Pancreas (tissue), 10 donors: ENCODE measurements at regions not wholly inside any gene's neighbourhood (a gene's known extent, or its start where the extent isn't known, plus 50 kb on each side); places are given as distances from the start of the nearest gene placed in this dataset.

ENCODE experiments used
- ATAC-seq, 4 donors: fragments of 200-7000 bp; cut with Tn5 transposase; one replicate each; pipeline versions ENCODE4 v1.8.0 to v1.9.1; 2020; ENCODE audit warnings: mild to moderate bottlenecking in 4 of 4, moderate library complexity in 4 of 4
- DNase-seq, 6 donors: peaks; one replicate each; pipeline ENCODE4 v3.0.0-alpha.2; 2020
- FAIRE-seq: peaks from 2 replicates; lab custom pipeline; 2012; peaks lifted over from hg19 to GRCh38; lab: Jason Lieb, UNC
- H3K27ac ChIP-seq, 4 donors: fragments of 200-600 bp; sonication (generic); 1 replicate in 3 of 4; 2 replicates in 1 of 4; pipeline versions ENCODE4 v1.5.0 to v1.8.0; 2020
- H3K27me3 ChIP-seq, 4 donors: fragments of 200-600 bp; one replicate each; pipeline ENCODE4 v1.8.0; 2021
- H3K36me3 ChIP-seq, 3 donors: fragments of 200-600 bp; sonication (generic) in 1 of 3; one replicate each; pipeline versions ENCODE4 v1.5.0 to v1.8.0; 2020 to 2021
- H3K4me1 ChIP-seq, 3 donors: fragments of 200-600 bp; one replicate each; pipeline ENCODE4 v1.8.0; 2021
- H3K4me3 ChIP-seq, 4 donors: fragments of 200-600 bp; sonication (generic) in 2 of 4; one replicate each; pipeline versions ENCODE4 v1.5.0 to v1.8.0; 2020 to 2021
- H3K9me3 ChIP-seq, 4 donors: fragments of 200-600 bp; one replicate each; pipeline ENCODE4 v1.8.0; 2021
- WGBS, 2 donors: extraction: QIAGEN DNeasy Blood & Tissue Kit; methylation state at CpG; one replicate each; pipeline ENCODE4 v1.1.7; 2013; 5-methylcytosine and 5-hydroxymethylcytosine counted together
- intact Hi-C, 3 donors: fragments of 100-400 bp; cut with DNase I; formaldehyde crosslinking; loops; one replicate each; pipeline versions ENCODE4 v1.11.1 to v1.14.2; 2022
- TF ChIP-seq, protein P1 (sequence below), 4 donors: fragments of 200-600 bp; sonication (generic) in 3 of 4; IDR thresholded peaks; one replicate each; pipeline versions ENCODE4 v1.5.0 to v1.8.0; 2021; ENCODE audit warnings: antibody characterized with exemption in 4 of 4
- donor health status: healthy with polysubstance abuse.
- donor health status: DM: no; HTN: no; CAD: no; lungs with moderate emphysema.
- donor health status: DM: no; HTN: no; CAD: no.
- donor health status: control.
- donor health status: control.
- donor health status: Bipolar disorder and iron deficiency.
- donor health status: DM: yes; HTN: yes; CAD: no.
- donor health status: DM: no; HTN: no; CAD: no.
- donor health status: DM: no; HTN: no; CAD: no.
- donor health status: DM: yes; HTN: yes; CAD: no.

DNA sequence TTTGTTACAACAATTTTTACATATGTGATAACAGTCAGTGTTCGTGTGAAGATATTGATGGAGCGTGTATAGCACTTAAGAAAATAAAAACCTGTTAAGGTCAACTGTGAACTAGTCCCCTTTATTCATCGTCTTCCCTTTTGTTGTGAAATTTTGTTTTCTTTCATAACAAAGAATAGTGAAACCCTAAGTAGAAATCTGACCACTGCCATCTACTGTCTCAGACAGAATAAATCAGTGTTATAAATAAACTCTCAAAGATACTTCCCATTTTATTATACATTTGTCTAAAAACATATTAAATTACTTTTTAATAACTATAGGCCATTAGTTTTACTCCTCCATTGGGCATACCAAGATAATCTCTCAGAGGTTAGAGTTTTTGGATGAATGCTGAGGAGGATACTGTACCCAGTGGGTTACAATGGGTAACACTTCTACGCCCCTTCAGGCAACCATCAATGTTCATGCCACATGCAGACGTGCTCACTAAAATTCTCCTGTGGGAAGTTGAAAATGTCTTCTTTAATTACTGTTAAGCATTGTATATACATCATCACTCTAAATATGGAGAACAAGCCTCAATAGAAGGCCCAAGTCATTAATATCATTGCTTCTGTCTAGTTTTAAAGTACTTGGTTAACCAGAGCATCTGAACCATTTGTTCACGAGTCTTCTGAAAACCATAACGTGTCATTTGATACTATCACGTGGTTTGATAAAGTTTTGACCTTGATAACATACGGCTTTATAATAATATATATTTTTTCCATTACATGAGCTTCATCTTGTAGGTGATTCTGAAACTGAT, 171.2 kb downstream of the TMA16 start:
- Histone ChIP-seq H3K4me1 (no peaks in the 10 kb centered on the region), H3K27me3 (no peaks in the 10 kb centered on the region), H3K9me3 (no peaks in the 10 kb centered on the region), H3K4me3 (no peak overlapping the region), H3K36me3 (no peaks in the 10 kb centered on the region), H3K27ac (no peak overlapping the region)
- DNase-seq (no peak), FAIRE-seq (no peak), ATAC-seq (peak in 2 of 4 donors; percentile 54 to 66)
- WGBS, 2 donors = 50 to 70% methylated on average over 9 of the region's 9 CpGs
- intact Hi-C loops = no loop called here
- TF ChIP-seq, protein P1, sequence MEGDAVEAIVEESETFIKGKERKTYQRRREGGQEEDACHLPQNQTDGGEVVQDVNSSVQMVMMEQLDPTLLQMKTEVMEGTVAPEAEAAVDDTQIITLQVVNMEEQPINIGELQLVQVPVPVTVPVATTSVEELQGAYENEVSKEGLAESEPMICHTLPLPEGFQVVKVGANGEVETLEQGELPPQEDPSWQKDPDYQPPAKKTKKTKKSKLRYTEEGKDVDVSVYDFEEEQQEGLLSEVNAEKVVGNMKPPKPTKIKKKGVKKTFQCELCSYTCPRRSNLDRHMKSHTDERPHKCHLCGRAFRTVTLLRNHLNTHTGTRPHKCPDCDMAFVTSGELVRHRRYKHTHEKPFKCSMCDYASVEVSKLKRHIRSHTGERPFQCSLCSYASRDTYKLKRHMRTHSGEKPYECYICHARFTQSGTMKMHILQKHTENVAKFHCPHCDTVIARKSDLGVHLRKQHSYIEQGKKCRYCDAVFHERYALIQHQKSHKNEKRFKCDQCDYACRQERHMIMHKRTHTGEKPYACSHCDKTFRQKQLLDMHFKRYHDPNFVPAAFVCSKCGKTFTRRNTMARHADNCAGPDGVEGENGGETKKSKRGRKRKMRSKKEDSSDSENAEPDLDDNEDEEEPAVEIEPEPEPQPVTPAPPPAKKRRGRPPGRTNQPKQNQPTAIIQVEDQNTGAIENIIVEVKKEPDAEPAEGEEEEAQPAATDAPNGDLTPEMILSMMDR (IDR thresholded peaks at IDR 0.05) = no peak

DNA sequence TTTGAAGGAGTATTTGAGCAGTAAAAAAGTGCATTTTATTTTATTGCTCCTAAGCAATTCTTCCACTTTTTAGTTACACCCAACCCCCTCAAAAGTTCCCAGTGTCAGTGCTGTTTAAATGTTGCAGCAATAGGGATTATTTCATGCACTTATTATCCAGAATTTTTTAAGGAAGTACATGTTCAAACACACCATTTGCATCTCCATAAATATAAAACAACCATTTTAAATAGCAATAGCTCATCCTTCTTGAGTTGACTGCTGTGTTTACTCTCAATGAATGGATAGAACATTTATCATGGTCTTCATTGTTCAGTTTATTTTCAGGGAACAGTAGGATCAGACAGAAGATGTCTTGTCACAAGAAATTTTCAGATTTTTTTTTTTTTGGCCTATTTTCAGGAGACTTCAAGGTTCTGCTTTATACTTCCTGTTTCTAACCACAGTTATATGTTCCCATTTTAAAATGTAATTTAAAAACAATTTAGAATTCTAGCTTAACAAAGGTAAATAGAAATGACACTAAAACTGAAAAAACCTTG, 171.9 kb downstream of the TMA16 start:
- DNase-seq = no peak
- no peaks in the 10 kb centered on the region for H3K4me1 ChIP-seq
- no peak overlapping the region for H3K27ac ChIP-seq
- H3K36me3 ChIP-seq = no peaks in the 10 kb centered on the region
- peak in 2 of 4 donors; percentile 26 to 40 for ATAC-seq
- H3K4me3 ChIP-seq = no peak overlapping the region
- no peak for FAIRE-seq
- intact Hi-C loops = no loop called here
- H3K9me3 ChIP-seq = no peaks in the 10 kb centered on the region
- TF ChIP-seq, protein P1 (IDR thresholded peaks at IDR 0.05) = no peak
- no peaks in the 10 kb centered on the region for H3K27me3 ChIP-seq

DNA sequence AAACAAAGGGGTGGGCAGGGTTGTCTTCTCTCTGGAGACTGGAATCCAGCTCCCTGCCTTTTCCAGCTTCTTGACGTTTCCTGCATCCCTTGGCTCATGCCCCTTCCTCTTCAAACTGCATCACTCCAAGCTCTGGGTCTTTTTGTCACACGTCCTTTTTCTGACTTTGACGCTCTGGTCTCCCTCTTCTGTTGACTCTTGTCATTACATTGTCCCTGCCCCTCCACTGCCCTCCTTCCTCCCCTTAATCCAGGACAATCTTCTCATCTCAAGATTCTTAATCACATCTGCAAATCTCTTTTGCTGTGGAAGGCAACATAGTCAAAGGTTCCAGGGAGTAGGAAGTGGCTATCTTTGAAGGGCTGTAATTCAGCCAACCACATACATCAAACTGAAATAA, 178.3 kb downstream of the TMA16 start:
- H3K36me3 ChIP-seq = no peaks in the 10 kb centered on the region
- DNase-seq (no peak), ATAC-seq (no peak), FAIRE-seq (no peak)
- intact Hi-C loops = no loop called here
- no peaks in the 10 kb centered on the region for H3K4me1 ChIP-seq
- H3K4me3 ChIP-seq = no peak overlapping the region
- WGBS, 2 donors = 60 to 78% methylated on average over 3 of the region's 3 CpGs
- H3K9me3 ChIP-seq = no peaks in the 10 kb centered on the region
- no peaks in the 10 kb centered on the region for H3K27me3 ChIP-seq
- H3K27ac ChIP-seq = no peak overlapping the region
- TF ChIP-seq, protein P1 (IDR thresholded peaks at IDR 0.05) = no peak

DNA sequence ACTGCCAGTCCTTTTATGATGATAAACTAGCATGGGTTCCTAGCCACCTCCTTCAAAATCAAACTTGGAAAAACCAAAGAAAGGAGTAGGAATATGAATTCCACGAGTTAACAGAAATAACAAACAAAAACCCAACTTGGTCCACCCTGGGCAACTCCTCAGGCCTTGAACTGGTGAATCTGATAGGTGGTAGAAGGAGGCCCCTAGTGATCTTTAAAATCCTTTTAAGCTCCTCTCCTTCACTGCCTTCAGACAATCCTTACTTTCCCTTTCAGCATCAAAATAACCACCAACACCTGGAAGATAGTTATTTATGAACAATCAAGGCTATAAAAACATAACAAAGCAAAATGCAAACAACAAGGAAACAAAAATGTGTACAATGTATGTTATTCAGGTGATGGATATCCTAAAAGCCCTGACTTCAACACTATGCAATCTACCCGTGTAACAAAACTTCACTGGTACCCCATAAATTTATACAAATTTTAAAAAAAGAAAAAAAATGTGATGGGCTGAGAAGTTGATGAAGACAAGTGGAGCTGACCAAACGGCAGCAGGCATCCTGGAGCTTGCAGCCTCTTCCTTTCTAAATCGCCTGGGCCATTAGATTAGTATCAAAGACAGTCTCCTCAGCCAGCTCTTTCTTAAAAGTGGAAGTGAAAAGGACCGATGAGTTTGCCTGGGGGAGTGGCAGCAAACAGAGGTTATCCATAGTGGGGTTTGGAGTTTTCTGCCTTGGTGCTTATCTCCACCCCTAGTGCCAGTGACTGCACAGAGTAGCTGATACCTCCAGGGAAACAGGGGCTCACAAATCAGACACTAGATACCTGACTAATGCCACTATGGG, 179.6 kb downstream of the TMA16 start:
- DNase-seq (no peak), FAIRE-seq (no peak), ATAC-seq (no peak)
- Histone ChIP-seq H3K9me3 (no peaks in the 10 kb centered on the region), H3K4me1 (no peaks in the 10 kb centered on the region), H3K27me3 (no peaks in the 10 kb centered on the region), H3K27ac (no peak overlapping the region), H3K4me3 (no peak overlapping the region), H3K36me3 (no peaks in the 10 kb centered on the region)
- intact Hi-C loops = no loop called here
- WGBS, 2 donors = 30 to 46% methylated on average over 5 of the region's 5 CpGs
- TF ChIP-seq, protein P1 (IDR thresholded peaks at IDR 0.05) = no peak
